ENCODE measurements at regions not wholly inside any gene's neighbourhood (a gene's known extent, or its start where the extent isn't known, plus 50 kb on each side); places are given as distances from the start of the nearest gene placed in this dataset.
A peak's percentile ranks its signal among the peaks of the same experiment; 100 is the strongest.
"Not testable (repeated sequence)": the region's sequence is repeated elsewhere in the genome, so short reads cannot be mapped to it uniquely, and the experiment has no call there.

GRCh38 chr3:21912711-21913110 lies 161.7 kb upstream of the ZNF385D start:
- Histone ChIP-seq H3K4me1 (peaks cover 0 to 19% (median 0%) of the 10 kb centered on the region in 3 donors), H3K27me3 (no peaks in the 10 kb centered on the region), H3K36me3 (no peaks in the 10 kb centered on the region), H3K4me3 (no peak overlapping the region), H3K27ac (peak overlapping the region in 1 of 4 donors; percentile 26), H3K9me3 (no peaks in the 10 kb centered on the region)
- no peak for ATAC-seq
- TF ChIP-seq POLR2A (IDR thresholded peaks at IDR 0.05), result no peak
- no peak for TF ChIP-seq EP300 (IDR thresholded peaks at IDR 0.05)
- TF ChIP-seq POLR2AphosphoS5 (IDR thresholded peaks at IDR 0.05), result no peak
- no peak for TF ChIP-seq CTCF (IDR thresholded peaks at IDR 0.05)
- WGBS, 2 donors (ENCODE audit: low coverage in 1 of 2), result 0 to 7% methylated on average over 1 of the region's 1 CpG

GRCh38 chr3:21913791-21914190 lies 162.8 kb upstream of the ZNF385D start:
- no peak overlapping the region for H3K4me3 ChIP-seq
- ATAC-seq, result no peak
- no peaks in the 10 kb centered on the region for H3K9me3 ChIP-seq
- H3K27me3 ChIP-seq, result no peaks in the 10 kb centered on the region
- TF ChIP-seq POLR2A (IDR thresholded peaks at IDR 0.05), result no peak
- no peak for TF ChIP-seq CTCF (IDR thresholded peaks at IDR 0.05)
- no peaks in the 10 kb centered on the region for H3K36me3 ChIP-seq
- H3K27ac ChIP-seq, result no peak overlapping the region
- peaks cover 0 to 19% (median 0%) of the 10 kb centered on the region in 3 donors for H3K4me1 ChIP-seq

GRCh38 chr3:21914451-21914850 lies 163.4 kb upstream of the ZNF385D start:
- 63 to 91% methylated on average over 2 of the region's 2 CpGs for WGBS, 2 donors (ENCODE audit: low coverage in 1 of 2)
- no peak for TF ChIP-seq POLR2A (IDR thresholded peaks at IDR 0.05)
- TF ChIP-seq POLR2AphosphoS5 (IDR thresholded peaks at IDR 0.05), result no peak
- no peak for TF ChIP-seq EP300 (IDR thresholded peaks at IDR 0.05)
- no peak for TF ChIP-seq CTCF (IDR thresholded peaks at IDR 0.05)
- ATAC-seq, result no peak

GRCh38 chr3:21919383-21919782 lies 168.4 kb upstream of the ZNF385D start:
- Histone ChIP-seq H3K27ac (no peak overlapping the region), H3K36me3 (no peaks in the 10 kb centered on the region), H3K4me1 (no peaks in the 10 kb centered on the region), H3K9me3 (no peaks in the 10 kb centered on the region), H3K27me3 (no peaks in the 10 kb centered on the region), H3K4me3 (no peak overlapping the region)
- WGBS, 2 donors (ENCODE audit: low coverage in 1 of 2), result 64 to 65% methylated on average over 2 of the region's 2 CpGs
- TF ChIP-seq EP300 (IDR thresholded peaks at IDR 0.05) (no peak), POLR2A (IDR thresholded peaks at IDR 0.05) (no peak)
- ATAC-seq, result no peak

More at GRCh38 chr3:21914451-21914850, 163.4 kb upstream of the ZNF385D start:
- Histone ChIP-seq H3K27ac (no peak overlapping the region), H3K9me3 (no peaks in the 10 kb centered on the region), H3K4me3 (no peak overlapping the region), H3K4me1 (peaks cover 0 to 19% (median 0%) of the 10 kb centered on the region in 3 donors), H3K36me3 (no peaks in the 10 kb centered on the region), H3K27me3 (no peaks in the 10 kb centered on the region)

GRCh38 chr3:21920421-21920861 lies 169.4 kb upstream of the ZNF385D start:
- Histone ChIP-seq H3K4me1 (no peaks in the 10 kb centered on the region), H3K9me3 (no peaks in the 10 kb centered on the region), H3K36me3 (no peaks in the 10 kb centered on the region), H3K27me3 (no peaks in the 10 kb centered on the region), H3K27ac (no peak overlapping the region), H3K4me3 (no peak overlapping the region)
- TF ChIP-seq EP300 (IDR thresholded peaks at IDR 0.05) (no peak), CTCF (IDR thresholded peaks at IDR 0.05) (no peak), POLR2A (IDR thresholded peaks at IDR 0.05) (no peak), POLR2AphosphoS5 (IDR thresholded peaks at IDR 0.05) (no peak)
- 80% methylated on average over 1 of the region's 1 CpG; no CpG with 5 or more reads in 1 of the 2 donors for WGBS, 2 donors (ENCODE audit: low coverage in 1 of 2)
- ATAC-seq, result no peak

GRCh38 chr3:21923156-21923555 lies 172.1 kb upstream of the ZNF385D start:
- not testable (repeated sequence) for H3K36me3 ChIP-seq, ATAC-seq, H3K4me1 ChIP-seq, H3K27me3 ChIP-seq, H3K9me3 ChIP-seq, H3K4me3 ChIP-seq, H3K27ac ChIP-seq
- 91 to 100% methylated on average over 1 of the region's 1 CpG for WGBS, 2 donors (ENCODE audit: low coverage in 1 of 2)

All from gastroesophageal sphincter (tissue), 4 donors.